ENCODE measurements at regions not wholly inside any gene's neighbourhood (a gene's known extent, or its start where the extent isn't known, plus 50 kb on each side); places are given as distances from the start of the nearest gene placed in this dataset.
"Not testable (repeated sequence)": the region's sequence is repeated elsewhere in the genome, so short reads cannot be mapped to it uniquely, and the experiment has no call there.

GRCh38 chr5:166883016-166883415 lies 1408.4 kb upstream of the WWC1 start:
- no peak for DNase-seq

GRCh38 chr5:166898166-166898565 lies 1393.3 kb upstream of the WWC1 start:
- DNase-seq: no peak

GRCh38 chr5:166899343-166899742 lies 1392.1 kb upstream of the WWC1 start:
- DNase-seq: no peak

DNA sequence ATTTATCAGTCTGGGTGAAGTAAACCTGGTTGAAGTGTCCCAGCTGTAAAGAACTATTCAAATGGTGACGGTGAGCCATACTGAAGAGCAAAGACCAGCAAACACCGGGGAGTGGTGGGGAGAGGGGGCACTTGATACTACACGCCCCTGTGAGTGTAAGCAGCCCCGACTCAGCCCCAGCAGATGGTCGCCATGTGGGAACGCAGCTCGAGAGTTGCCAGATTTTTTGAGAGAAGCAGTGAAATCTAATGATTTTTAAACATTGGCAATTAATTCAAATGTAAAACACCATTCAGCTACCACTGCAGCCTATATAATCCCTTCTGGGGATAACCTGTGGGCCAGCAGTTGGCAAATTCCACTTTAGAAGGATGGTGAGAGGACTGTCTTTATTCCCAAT lies 1386.9 kb upstream of the WWC1 start:
- DNase-seq: no peak

- no peak for DNase-seq
These were observed 1384.3 kb upstream of the WWC1 start for GRCh38 chr5:166906991-166907713.

GRCh38 chr5:166909040-166909439 lies 1382.4 kb upstream of the WWC1 start:
- DNase-seq: no peak

- no peak for DNase-seq
These were observed 1381.5 kb upstream of the WWC1 start for GRCh38 chr5:166909926-166910325.

GRCh38 chr5:166910995-166911394 lies 1380.5 kb upstream of the WWC1 start:
- DNase-seq: no peak

DNA sequence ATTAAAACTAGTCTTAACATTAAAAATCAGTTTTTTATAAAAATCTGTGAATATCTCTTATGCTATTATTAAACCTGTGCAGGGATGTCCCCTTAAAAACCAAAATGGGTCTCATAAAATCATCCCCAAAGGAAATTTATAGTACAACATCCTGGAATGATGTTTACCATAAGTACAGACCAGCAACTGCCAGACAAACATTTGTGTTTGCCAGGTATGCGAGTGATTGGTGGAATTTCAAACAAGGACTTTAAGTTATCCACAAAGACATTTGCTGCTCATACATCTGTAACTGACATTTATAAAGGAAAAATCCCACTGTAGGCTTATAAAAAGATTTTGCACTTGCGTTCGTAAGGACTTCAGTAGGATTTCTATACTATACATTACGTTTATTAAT lies 1375.4 kb upstream of the WWC1 start:
- no peak for DNase-seq

DNA sequence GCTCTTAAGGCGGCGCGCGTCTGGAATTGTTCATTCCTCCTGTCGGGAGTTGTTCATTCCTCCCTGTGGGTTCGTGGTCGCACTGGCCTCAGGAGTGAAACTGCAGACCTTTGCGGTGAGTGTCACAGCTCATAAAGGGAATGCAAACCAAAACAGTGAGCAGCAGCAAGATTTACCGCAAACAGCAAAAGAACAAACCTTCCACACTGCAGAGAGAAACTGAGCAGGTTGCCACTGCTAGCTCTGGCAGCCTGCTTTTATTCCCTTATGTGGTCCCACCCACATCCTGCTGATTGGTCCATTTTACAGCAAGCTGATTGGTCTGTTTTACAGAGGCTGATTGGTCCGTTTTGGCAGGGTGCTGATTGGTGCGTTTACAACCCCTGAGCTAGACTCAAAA lies 1365.3 kb upstream of the WWC1 start:
- DNase-seq: no peak

- DNase-seq: not testable (repeated sequence)
These were observed 1364.5 kb upstream of the WWC1 start for GRCh38 chr5:166926806-166927475.

DNA sequence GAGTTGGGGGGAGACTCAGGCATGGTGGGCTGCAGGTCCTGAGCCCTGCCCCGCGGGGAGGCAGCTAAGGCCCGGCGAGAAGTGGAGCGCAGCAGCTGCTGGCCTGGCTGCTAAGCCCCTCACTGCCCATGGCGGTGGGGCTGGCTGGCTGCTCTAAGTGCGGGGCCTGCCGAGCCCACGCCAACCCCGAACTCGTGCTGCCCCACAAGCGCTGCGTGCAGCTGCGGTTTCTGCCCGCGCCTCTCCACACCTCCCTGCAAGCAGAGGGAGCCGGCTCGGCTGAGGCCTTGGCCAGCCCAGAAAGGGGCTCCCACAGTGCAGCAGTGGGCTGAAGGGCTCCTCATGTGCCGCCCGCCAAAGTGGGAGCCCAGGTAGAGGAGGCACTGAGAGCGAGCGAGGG lies 1355.1 kb upstream of the WWC1 start:
- no peak for DNase-seq

DNA sequence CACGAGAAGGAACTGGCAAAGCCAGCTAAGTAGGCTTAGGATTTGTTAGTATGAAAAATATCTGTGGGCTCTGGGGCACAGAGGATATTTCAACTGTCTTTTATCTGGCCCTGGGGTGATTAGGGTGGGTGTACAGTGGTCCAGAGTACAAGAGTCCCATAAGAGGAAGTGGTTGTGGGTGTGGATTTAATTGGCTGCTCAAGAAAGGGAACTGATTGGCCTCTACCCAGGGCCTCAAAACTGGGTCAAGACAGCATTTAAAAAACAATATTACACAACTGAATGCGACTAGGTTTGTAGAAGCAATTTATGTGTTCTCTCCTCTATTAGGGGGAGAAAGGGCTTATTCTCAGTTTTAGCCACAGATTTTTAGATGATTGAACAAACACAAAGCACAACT lies 1353.4 kb upstream of the WWC1 start:
- no peak for DNase-seq

- no peak for DNase-seq
These were observed 1348.5 kb upstream of the WWC1 start for GRCh38 chr5:166942948-166943347.

DNA sequence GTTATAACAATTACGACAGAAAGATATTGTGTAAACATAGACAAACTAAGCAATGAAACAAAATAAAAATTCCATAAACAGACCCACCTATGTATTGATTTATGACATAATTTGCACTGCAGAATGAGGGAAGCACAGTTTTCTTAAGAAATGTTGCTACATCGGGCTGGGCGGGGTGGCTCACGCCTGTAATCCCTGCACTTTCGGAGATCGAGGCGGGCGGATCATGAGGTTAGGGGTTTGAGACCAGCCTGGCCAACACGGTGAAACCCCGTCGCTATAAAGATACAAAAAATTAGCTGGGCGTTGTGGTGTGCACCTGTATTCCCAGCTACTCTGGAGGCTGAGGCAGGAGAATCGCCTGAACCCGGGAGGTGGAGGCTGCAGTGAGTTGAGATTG lies 1344.4 kb upstream of the WWC1 start:
- DNase-seq: no peak

GRCh38 chr5:166948679-166949078 lies 1342.8 kb upstream of the WWC1 start:
- DNase-seq: no peak

GRCh38 chr5:166952048-166952447 lies 1339.4 kb upstream of the WWC1 start:
- DNase-seq: no peak

- DNase-seq: no peak
These were observed 1333.7 kb upstream of the WWC1 start for GRCh38 chr5:166957782-166958181.

DNA sequence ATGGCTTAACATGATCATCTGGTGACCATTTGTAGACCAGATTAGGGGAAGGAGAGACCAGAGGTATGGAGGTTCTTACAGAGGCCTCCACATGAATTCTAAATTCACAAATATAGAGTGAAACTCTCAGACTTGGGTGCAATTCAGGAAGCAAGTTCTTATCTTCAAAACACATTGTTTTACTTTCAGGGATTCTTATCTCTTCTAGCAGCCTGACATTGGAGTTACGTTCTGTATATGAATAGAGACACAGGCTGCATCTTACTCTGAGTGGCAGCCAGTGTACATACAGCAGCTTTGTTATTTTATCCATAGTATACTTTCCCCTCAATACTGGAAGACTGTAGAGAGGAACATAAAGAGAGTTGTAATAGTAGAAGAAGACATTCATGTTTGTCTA lies 1331.7 kb upstream of the WWC1 start:
- DNase-seq: no peak

DNA sequence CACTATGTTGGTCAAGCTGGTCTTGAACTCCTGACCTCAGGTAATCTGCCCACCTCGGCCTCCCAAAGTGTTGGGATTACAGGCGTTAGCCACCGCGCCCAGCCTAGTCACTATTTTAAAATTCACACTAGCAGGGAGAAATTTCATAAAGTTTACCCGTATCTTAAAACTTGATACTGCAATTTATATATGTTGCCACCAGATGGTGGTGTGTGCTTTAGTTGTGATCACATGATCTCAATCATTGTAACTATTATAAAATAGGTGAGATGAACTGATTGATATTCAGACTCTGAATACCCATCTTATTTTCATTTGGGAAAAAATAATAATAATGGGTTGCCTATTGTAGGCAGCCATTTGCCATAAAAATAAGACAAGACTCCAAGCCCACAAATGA lies 1330.4 kb upstream of the WWC1 start:
- DNase-seq: no peak

DNA sequence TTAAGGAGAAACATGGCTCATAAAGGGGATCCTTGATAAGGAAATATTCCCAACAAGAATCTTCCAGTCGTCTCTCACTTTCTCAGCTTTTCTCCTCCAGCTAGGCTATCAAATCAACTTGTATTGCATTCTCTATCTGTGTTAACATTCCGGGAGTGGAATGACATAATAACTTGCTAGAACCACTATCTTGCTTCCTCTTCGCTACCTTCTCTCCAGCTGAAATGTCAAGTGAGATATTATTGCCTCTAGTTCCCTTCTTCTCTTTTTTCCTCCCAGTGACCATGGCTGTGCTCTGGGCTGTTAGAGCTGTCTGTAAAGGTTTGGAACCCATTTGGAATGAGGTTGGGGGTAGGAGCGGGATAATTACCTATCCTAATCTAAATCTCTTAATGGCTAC lies 1329.5 kb upstream of the WWC1 start:
- no peak for DNase-seq

DNA sequence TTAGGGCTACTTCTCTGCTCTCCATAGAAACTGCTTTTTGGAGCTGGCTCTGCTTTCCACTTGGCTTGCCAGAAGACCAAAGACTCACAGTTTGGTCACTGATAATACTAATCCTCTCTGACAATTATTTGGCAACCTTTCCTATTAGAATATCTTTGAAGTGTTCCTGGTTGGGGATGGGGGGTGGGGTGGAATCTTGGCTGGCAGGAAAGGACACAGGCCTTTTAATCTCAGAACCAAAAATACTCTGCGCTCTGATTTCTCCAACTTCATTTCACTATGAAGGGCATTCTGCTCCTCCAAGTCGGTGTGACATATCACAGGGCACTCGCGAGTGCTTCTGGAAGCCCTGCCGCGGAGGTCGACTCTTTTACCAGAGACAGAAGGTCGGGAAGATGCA lies 1329.0 kb upstream of the WWC1 start:
- DNase-seq: no peak

DNA sequence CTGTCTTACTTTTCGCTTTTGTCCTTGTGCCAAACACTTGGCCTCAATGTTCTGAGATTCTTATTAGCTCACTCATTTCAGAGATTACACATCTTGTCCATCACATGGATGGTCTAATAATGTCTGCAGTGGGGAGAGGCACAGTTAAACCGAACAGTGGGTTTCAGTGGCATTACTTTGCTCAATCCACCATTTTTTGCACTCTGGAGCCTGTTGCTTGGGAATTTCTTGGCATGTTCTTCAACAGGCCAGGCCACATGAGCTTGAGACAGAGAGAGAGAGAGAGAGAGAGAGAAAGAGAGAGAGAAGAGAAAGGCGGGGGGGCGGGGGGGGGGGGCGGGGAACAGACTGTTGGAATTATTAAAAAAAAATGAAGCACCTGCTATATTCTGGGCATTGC lies 1327.8 kb upstream of the WWC1 start:
- peak in 1 of 56 donors; percentile 1 for DNase-seq

Measured in amygdala (tissue), 56 donors.